ENCODE measurements at regions not wholly inside any gene's neighbourhood (a gene's known extent, or its start where the extent isn't known, plus 50 kb on each side); places are given as distances from the start of the nearest gene placed in this dataset.

- TF ChIP-seq CTCF (IDR thresholded peaks at IDR 0.05; ENCODE audit: insufficient read depth, low read length, poor library complexity, severe bottlenecking): no peak
- no peak for TF ChIP-seq EZH2phosphoT487 (conservative IDR thresholded peaks at IDR 0.05; ENCODE audit: low read length)
These were observed 188.2 kb upstream of the DYRK2 start for GRCh38 chr12:67460388-67460787.
